Activated T-helper 17 cell treated with anti-CD3 and anti-CD28 coated beads, Interleukin-2, amount 50 U/mL, for 72 hours (primary cell): ENCODE measurements at regions not wholly inside any gene's neighbourhood (a gene's known extent, or its start where the extent isn't known, plus 50 kb on each side); places are given as distances from the start of the nearest gene placed in this dataset.

Source experiments
- ATAC-seq: fragments of 150-1000 bp; cut with Tn5 transposase; replicated peaks from 2 replicates; pipeline ENCODE4 v1.10.0; 2021; ENCODE audit warnings: mild to moderate bottlenecking, moderate library complexity
- H3K27ac Mint-ChIP-seq: one replicate; pipeline ENCODE4 v1.8.0; 2022; ENCODE audit warnings: mixed read lengths
- H3K27me3 Mint-ChIP-seq: one replicate; pipeline ENCODE4 v1.8.0; 2022; ENCODE audit warnings: mixed read lengths
- H3K36me3 Mint-ChIP-seq: one replicate; pipeline ENCODE4 v1.8.0; 2022; ENCODE audit warnings: low read depth, mild to moderate bottlenecking, mixed read lengths
- H3K4me1 Mint-ChIP-seq: one replicate; pipeline ENCODE4 v1.8.0; 2022; ENCODE audit warnings: mixed read lengths
- H3K4me3 Mint-ChIP-seq: one replicate; pipeline ENCODE4 v1.8.0; 2022; ENCODE audit warnings: mild to moderate bottlenecking, mixed read lengths
- H3K9me3 Mint-ChIP-seq: one replicate; pipeline ENCODE4 v1.8.0; 2022; ENCODE audit warnings: mixed read lengths

DNA sequence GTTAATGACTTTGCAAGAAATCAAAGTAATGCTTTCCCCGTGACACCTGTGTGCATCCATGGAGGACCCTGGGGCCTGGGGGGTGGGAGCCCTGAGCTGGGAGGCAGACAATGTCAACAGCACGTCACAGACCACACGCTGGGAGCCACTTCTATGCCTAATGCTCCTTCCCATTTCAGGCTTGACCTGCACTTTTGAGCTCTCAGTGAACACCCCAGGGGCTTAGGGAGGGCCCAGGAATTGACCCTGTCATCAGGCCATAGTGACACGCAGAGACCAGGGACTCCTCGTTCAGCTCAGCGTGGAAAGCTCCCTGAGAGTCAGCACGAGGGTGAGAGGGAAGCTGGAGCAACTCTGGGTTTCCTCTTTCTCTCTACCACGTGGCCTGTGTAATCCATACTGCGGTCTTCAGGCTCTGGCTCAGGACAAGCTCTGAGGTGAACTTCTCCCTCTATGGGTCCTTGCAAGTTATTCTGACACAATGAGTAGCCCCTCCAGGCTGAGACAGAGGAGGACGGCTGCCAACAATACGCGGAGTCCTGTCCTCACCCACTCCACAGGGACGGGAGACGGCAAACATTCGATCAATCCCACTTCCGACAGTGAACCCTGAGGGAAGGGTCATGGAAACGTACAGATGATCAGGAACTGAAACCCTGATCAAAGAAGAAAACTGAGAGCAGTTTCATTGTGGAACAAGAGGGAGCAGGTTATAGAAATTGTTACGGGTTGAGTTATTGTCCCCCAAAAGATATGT, 130.8 kb upstream of the IRX4 start:
- no peak for ATAC-seq
- Mint-ChIP-seq H3K4me1 (no peaks in the 10 kb centered on the region), H3K27me3 (peaks cover 15% of the 10 kb centered on the region), H3K9me3 (no peaks in the 10 kb centered on the region), H3K4me3 (no peak overlapping the region), H3K27ac (no peak overlapping the region), H3K36me3 (no peaks in the 10 kb centered on the region)

DNA sequence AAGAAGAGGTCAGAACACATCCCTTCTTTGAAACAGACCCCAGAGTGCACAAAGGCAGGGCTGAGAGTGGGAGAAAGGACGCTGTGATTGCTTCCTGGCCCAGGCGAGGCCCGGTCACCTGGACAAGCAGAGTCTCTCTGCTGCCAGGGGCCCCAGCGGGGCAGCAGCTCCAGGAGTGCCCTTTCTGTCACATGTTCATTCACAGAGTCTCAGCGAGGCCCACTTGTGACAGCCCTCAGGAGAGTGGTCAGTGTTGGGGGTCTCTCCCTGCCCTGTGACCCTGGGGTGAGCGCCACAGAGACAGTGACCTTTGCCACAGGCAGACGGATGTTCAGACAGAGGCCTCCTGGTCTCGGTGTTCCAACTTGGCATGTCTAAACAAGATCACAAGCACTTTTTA, 130.2 kb upstream of the IRX4 start:
- Mint-ChIP-seq H3K27me3 (peaks cover 15% of the 10 kb centered on the region), H3K9me3 (no peaks in the 10 kb centered on the region), H3K4me3 (no peak overlapping the region), H3K27ac (no peak overlapping the region), H3K36me3 (no peaks in the 10 kb centered on the region), H3K4me1 (no peaks in the 10 kb centered on the region)
- ATAC-seq, result no peak

DNA sequence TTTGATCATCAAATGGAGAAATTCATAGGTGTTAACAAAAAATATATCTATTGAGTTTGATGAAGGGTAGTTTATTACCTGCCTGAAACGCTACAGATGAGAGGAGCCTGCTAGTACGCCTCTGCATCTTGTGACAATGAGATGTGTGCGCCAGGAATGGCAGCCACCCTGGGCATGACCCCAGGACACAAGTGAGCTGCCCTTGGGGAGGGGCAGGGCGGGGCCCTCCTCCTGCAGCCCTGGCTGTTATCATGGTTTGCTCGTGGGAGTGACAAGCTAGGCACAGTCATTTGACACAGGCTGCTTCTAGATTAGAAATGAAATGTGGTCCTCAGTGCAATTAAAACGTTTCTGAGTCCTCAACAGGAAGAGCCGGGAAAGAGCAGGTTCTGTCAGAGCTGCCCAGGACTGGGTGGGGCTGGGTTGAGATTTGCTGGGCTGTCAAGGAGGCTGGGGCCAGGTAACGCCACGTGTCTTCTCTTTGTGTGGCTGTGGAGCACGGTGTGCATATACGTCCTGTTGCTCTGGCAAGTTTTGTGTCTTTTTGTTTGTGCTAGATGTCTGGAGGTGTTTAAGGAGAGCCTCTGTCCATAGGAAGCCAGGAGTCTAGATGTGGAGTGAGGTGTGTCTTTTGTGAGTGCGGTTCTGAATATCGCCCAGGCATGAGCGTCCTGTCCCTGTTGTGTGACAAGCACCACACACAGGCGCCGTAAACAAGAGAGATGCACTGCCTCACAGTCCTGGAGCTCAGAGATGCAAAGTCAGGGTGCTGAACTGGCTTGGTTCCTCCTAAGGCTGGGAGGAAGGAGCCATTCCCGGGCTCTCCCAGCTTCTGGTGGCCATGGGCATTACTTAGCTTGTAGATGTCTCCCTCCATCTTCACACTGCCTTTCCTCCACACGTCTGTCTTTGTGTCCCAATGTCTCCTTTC, 129.0 kb upstream of the IRX4 start:
- no peak overlapping the region for H3K4me3 Mint-ChIP-seq
- H3K9me3 Mint-ChIP-seq, result no peaks in the 10 kb centered on the region
- no peaks in the 10 kb centered on the region for H3K4me1 Mint-ChIP-seq
- ATAC-seq, result no peak
- H3K27me3 Mint-ChIP-seq, result peaks cover 15% of the 10 kb centered on the region
- H3K36me3 Mint-ChIP-seq, result no peaks in the 10 kb centered on the region
- no peak overlapping the region for H3K27ac Mint-ChIP-seq

DNA sequence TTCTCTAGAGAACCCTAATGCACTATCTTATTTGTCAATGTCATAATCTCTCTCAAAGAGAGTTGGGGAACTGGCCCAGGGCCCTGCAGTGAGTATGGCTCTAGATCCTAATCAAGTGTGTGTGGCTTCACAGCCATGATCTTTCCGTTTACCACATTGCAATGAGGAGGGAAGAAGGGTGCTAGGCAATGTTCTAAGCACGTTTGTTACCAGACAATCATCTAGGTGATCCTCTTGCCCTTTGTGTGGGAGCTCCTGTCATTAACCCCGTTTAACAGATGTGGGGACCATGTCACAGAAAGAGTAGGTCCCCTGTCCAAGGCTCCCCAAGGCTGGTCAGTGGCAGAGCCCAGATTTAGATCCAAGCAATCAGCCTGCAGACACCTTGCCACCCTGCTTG, 128.2 kb upstream of the IRX4 start:
- no peak overlapping the region for H3K4me3 Mint-ChIP-seq
- H3K36me3 Mint-ChIP-seq, result no peaks in the 10 kb centered on the region
- ATAC-seq, result no peak
- H3K9me3 Mint-ChIP-seq, result no peaks in the 10 kb centered on the region
- H3K27me3 Mint-ChIP-seq, result peaks cover 15% of the 10 kb centered on the region
- H3K4me1 Mint-ChIP-seq, result no peaks in the 10 kb centered on the region
- no peak overlapping the region for H3K27ac Mint-ChIP-seq

DNA sequence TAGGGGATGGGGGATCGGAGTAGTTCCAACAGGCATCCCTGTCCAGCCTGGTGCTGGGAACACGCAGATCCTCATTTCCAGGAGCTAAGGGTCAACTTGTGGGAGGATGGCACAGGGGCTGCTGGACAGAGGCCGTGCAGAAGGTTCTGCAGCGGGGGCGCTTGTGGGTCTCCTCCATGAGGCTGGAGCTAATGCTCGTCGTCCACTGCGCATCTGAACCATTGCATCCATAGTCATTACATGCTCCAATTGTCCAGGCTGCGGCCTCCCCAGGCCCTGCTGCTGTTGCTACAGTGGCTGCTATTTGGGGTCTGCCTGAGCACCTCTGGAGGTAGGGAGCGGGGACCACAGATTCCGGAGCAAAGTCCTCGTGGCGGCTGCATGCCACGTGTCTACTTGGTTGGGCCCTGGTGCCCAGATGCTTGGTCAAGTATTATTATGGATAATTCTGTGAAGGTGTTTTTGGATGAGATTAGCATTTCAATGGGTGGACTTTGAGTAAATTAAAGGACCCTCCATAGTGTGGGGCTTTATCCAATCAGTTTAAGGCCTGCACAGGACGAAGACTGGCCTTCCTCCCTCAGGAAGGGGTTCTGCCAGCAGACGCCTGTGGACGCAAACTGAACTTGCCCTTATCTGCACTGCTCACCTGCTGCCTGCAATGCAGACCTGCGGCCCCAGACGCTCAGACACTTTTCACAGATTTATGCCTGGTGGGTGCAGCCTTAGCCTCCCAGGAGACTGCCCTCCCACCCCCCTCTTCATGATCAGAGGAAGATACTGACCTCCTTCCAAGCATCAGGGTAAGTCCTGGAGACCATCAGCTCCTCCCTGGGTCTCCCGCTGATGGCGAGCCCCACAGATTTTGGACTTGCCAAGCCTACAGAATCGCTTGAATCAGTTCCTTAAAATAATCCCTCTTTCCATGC, 127.5 kb upstream of the IRX4 start:
- no peak for ATAC-seq
- H3K4me3 Mint-ChIP-seq, result no peak overlapping the region
- no peak overlapping the region for H3K27ac Mint-ChIP-seq
- no peaks in the 10 kb centered on the region for H3K36me3 Mint-ChIP-seq
- H3K27me3 Mint-ChIP-seq, result peaks cover 16% of the 10 kb centered on the region
- no peaks in the 10 kb centered on the region for H3K9me3 Mint-ChIP-seq
- no peaks in the 10 kb centered on the region for H3K4me1 Mint-ChIP-seq

DNA sequence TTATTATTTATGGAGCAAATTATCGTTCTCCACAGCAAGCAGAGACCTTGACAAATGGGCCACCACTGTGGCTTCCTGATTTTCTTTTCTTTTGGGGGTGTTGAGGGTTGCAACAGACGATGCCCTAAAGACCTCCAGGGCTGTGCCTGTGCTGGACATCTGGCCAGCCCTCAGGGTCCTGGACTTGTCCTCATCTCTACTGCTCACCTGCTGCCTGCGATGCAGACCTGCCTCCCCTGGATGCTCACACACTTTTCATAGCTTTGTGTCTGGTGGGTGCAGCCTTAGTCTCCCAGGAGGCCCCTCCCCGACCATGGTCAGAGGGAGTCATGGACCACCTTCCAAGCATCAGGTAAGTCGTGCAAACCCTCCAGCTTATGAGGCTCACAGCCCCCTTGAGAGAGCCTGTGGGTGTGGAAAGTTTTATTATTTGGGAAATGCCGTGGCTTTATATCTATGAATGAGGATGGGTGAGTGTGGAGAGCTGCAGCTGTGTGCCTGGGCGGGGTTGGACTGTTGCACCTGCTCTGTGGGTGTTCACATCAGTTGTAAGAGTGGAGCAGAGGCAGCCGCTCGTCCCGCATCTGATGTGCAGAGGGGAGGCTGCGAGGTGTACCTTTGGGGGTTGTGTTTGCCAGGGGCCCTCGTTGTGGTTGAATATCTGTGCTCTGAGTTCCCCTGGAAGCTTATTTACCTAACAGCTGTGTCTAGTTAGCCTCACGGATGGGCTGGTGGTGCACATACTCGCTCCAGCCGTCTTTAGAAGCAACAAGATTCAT, 126.3 kb upstream of the IRX4 start:
- Mint-ChIP-seq H3K9me3 (no peaks in the 10 kb centered on the region), H3K27me3 (peaks cover 20% of the 10 kb centered on the region), H3K36me3 (no peaks in the 10 kb centered on the region), H3K27ac (no peak overlapping the region), H3K4me3 (no peak overlapping the region), H3K4me1 (no peaks in the 10 kb centered on the region)
- ATAC-seq, result no peak

DNA sequence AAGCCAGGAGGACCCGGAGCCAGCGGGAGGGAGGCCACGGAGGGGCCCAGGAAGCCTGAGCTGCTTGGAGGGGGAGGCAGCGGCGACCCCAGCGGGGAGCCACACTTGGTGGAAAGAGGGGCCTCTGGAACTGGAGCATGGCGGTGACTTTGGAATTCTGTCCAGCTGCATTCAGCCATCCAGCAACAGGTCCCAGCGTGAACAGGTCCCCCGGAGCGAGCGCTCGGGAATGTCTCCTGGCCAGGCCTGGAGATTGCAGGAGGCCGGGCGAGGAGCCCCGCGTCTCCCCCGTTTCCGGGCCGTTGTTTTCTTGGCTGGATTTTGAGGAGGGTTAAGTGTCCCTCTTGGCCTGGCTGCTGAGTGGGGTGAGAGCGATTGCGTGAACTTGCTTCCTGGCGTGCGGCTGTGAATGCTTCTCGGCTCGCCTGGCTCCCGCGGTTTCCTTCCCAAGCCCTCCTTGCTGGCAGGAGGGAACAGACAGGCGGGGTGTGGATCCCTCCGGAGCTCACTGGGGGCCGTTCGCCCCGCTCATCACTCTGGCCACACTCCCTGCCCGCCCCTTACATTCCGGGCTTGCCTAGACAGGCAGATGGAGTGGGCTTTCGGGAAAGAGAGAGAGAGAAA, 125.3 kb upstream of the IRX4 start:
- no peak for ATAC-seq
- Mint-ChIP-seq H3K4me1 (no peaks in the 10 kb centered on the region), H3K9me3 (no peaks in the 10 kb centered on the region), H3K27me3 (peaks cover 26% of the 10 kb centered on the region), H3K36me3 (no peaks in the 10 kb centered on the region), H3K27ac (no peak overlapping the region), H3K4me3 (no peak overlapping the region)

DNA sequence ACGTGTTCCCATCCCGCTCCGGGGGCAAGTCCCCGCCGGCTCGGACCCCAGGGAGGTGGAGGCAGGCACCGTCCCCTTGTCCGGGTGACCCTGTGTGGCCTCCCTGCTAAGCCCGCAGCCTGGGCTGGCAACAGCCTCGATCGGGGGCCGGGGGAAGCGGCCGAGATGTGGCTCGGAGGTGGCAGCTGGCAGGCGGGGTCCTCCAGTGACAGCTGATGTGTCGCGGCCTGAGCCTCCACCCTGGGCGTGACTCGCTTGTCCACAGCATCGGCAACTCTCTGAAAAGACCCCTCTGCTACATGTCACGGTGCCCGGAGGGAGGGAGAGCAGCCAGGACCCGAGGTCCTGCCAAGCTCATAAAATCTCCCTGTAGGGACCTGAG, 124.8 kb upstream of the IRX4 start:
- no peak for ATAC-seq
- Mint-ChIP-seq H3K36me3 (no peaks in the 10 kb centered on the region), H3K27me3 (peaks cover 29% of the 10 kb centered on the region), H3K9me3 (no peaks in the 10 kb centered on the region), H3K4me3 (no peak overlapping the region), H3K27ac (no peak overlapping the region), H3K4me1 (no peaks in the 10 kb centered on the region)

DNA sequence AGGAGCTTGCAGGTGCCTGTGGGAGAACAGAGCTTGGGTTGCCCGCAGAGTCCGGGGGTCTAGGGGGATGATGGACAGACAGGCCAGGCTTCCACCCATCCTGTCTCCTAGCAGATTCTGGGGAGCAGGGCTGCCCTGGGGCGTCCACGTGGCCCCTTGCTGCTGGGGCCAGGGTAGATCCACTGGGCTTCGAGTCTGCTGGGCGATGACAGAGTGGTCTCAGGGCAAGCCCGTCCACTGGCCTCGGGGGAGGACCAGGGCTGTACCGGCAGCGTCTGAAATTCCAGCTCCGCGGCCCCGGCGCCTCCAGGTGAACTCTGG, 124.2 kb upstream of the IRX4 start:
- Mint-ChIP-seq H3K4me1 (no peaks in the 10 kb centered on the region), H3K4me3 (no peak overlapping the region), H3K27ac (no peak overlapping the region), H3K36me3 (no peaks in the 10 kb centered on the region), H3K27me3 (peaks cover 30% of the 10 kb centered on the region), H3K9me3 (no peaks in the 10 kb centered on the region)
- no peak for ATAC-seq

DNA sequence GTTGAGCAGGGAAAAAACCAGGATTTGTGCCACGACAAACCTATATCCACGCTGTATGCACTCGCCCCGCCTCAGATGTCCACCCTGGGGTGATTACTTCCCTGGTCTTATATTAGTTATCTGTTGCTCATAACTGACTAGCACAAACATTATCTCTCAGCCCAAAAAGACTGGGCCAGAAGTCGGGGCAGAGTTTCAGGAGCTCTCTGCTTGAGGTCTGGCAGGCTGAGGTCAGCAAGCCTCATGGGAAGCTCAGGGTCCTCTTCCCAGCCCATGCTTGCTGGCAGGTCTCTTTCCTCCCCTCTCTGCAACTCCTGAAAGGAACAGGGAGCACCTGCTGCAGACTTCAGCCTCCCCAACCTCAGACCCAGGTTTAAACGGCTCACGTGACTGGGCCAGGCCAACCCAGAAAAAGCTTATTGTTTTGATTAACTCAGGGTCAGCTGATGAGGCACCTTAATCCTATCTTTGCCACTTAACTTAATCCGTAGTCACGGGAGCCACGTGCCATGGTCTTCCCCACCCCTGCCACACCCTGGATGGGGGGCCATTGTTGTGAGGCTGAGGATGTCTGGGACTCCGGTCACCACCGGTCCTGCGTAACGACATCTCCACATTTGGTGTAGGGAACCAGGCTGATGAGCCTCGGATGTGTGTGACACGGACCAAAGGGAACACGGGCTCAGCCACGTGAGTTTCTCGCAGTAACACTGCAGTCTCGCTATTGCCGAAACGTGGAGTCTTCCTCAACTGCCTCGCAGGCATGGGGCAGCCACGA, 123.7 kb upstream of the IRX4 start:
- H3K9me3 Mint-ChIP-seq, result no peaks in the 10 kb centered on the region
- H3K36me3 Mint-ChIP-seq, result no peaks in the 10 kb centered on the region
- H3K27ac Mint-ChIP-seq, result no peak overlapping the region
- H3K4me1 Mint-ChIP-seq, result no peaks in the 10 kb centered on the region
- H3K27me3 Mint-ChIP-seq, result peaks cover 30% of the 10 kb centered on the region
- H3K4me3 Mint-ChIP-seq, result no peak overlapping the region
- no peak for ATAC-seq

DNA sequence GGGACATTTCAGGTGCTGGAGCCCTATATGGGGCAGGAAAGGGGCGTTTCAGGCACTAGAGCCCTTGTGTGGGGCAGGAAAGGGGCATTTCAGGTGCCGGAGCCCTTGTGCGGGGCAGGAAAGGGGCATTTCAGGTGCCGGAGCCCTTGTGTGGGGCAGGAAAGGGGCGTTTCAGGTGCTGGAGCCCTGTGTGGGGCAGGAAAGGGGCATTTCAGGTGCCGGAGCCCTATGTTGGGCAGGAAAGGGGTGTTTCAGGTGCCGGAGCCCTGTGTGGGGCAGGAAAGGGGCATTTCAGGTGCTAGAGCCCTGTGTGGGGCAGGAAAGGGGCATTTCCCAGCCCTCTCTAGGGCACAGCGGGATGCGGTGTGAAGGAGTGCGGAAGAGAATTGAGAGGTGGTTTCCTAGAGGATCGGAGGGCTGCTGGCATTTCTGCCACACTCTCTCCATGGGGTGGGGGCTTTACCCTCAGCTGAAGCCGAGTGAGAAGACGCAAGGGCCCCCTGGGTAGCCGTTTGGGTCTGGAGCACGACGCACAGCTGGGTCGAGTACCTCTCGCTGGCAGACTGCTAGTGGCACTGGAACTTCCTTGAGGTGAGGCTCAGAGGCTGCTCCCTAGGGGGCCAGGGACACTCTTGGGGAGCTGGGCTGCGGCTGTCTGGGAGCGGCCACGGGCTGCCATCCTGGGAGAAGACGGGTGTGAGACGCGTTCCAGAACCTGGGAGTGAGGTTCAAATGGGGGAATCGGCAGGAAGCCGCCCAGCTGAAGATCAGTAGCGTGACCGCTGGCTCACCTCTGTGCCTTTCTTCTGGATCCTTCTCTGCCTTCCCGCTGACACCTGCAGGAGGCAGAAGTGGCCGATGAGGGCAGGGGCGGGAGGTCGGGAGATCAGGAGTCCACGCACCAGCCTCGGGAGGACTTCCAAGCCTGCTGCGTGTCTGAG, 122.6 kb upstream of the IRX4 start:
- Mint-ChIP-seq H3K36me3 (no peaks in the 10 kb centered on the region), H3K4me1 (no peaks in the 10 kb centered on the region), H3K27ac (no peak overlapping the region), H3K4me3 (no peak overlapping the region), H3K27me3 (peaks cover 29% of the 10 kb centered on the region), H3K9me3 (no peaks in the 10 kb centered on the region)
- no peak for ATAC-seq

DNA sequence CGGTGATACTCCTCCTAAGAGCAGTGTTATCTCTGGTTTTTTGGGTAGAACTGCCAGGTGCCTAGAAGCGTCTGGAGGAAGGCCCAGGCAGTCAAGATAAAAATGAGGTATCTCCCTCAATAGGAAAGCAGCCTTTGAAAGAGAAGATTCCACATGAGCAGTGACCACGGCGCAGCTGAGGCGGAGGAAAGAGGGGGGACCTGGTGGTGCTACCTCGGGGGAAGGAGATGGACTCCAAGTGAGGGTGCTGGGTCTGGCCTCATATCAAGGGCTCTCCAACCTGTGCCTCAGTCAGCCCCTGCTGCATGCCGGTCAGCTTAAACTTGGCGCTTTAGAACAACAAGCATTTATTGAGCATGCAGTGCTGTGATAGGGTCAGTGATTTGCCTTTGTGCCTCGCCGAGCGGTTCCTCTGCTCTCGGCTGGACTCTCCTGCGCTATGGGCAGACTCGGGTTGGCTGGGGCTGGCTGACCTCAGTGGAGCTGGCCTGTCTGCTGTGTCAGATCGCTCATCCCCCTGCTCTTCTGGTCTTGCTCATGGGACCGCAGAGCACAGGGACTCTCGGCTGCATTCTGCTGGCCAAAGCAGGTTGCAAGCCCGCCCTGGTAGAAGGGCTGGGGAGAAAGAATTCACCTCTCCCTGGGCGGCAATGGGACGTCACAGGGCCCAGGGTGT, 121.1 kb upstream of the IRX4 start:
- no peaks in the 10 kb centered on the region for H3K9me3 Mint-ChIP-seq

More for the DNA sequence above, 121.1 kb upstream of the IRX4 start:
- no peaks in the 10 kb centered on the region for H3K4me1 Mint-ChIP-seq
- ATAC-seq, result no peak
- no peaks in the 10 kb centered on the region for H3K36me3 Mint-ChIP-seq
- H3K27me3 Mint-ChIP-seq, result peaks cover 28% of the 10 kb centered on the region
- H3K27ac Mint-ChIP-seq, result no peak overlapping the region
- no peak overlapping the region for H3K4me3 Mint-ChIP-seq
